Kidney epithelial cell (primary cell): ENCODE measurements at regions not wholly inside any gene's neighbourhood (a gene's known extent, or its start where the extent isn't known, plus 50 kb on each side); places are given as distances from the start of the nearest gene placed in this dataset.

Experiments
- DNase-seq: peaks from one replicate; pipeline ENCODE4 v3.0.0-alpha.2; 2010; ENCODE audit warnings: low read depth
- H3K27me3 ChIP-seq: 2 replicates; pipeline ENCODE4 v1.6.0; 2011; ENCODE audit warnings: low read length; ENCODE audit not compliant: control insufficient read depth, insufficient read depth
- H3K36me3 ChIP-seq: 2 replicates; pipeline ENCODE4 v1.5.1; 2011; ENCODE audit warnings: low read length; ENCODE audit not compliant: control insufficient read depth, insufficient read depth
- H3K4me3 ChIP-seq: 2 replicates; pipeline ENCODE4 v1.5.1; 2011; ENCODE audit warnings: low read depth, mild to moderate bottlenecking, control low read depth, low read length
- CTCF ChIP-seq: IDR thresholded peaks from 2 replicates; pipeline ENCODE4 v1.5.1; 2011; ENCODE audit warnings: mild to moderate bottlenecking, moderate library complexity, low read length, control low read depth, inconsistent platforms; ENCODE audit not compliant: insufficient read depth, poor library complexity, severe bottlenecking

GRCh38 chr18:73942956-73943355, 204.7 kb downstream of the FBXO15 start:
- DNase-seq: no peak
- H3K4me3 ChIP-seq: no peak overlapping the region
- TF ChIP-seq CTCF: no peak

GRCh38 chr18:73942081-73942625, 205.5 kb downstream of the FBXO15 start:
- TF ChIP-seq CTCF: no peak
- H3K4me3 ChIP-seq: no peak overlapping the region
- DNase-seq: no peak
- no peaks in the 10 kb centered on the region for H3K27me3 ChIP-seq
- no peaks in the 10 kb centered on the region for H3K36me3 ChIP-seq

More at GRCh38 chr18:73942956-73943355, 204.7 kb downstream of the FBXO15 start:
- Histone ChIP-seq H3K36me3 (no peaks in the 10 kb centered on the region), H3K27me3 (no peaks in the 10 kb centered on the region)

GRCh38 chr18:73940721-73941120, 206.9 kb downstream of the FBXO15 start:
- no peak overlapping the region for H3K4me3 ChIP-seq
- H3K27me3 ChIP-seq: no peaks in the 10 kb centered on the region
- DNase-seq: no peak
- no peaks in the 10 kb centered on the region for H3K36me3 ChIP-seq
- TF ChIP-seq CTCF: no peak

- TF ChIP-seq CTCF: no peak
- H3K27me3 ChIP-seq: no peaks in the 10 kb centered on the region
- H3K36me3 ChIP-seq: no peaks in the 10 kb centered on the region
- no peak overlapping the region for H3K4me3 ChIP-seq
- no peak for DNase-seq
These were observed 208.2 kb downstream of the FBXO15 start for GRCh38 chr18:73939391-73939790.

- no peak for DNase-seq
- Histone ChIP-seq H3K4me3 (no peak overlapping the region), H3K36me3 (no peaks in the 10 kb centered on the region), H3K27me3 (no peaks in the 10 kb centered on the region)
- TF ChIP-seq CTCF: no peak
These were observed 213.9 kb downstream of the FBXO15 start for GRCh38 chr18:73933685-73934084.

GRCh38 chr18:73932976-73933375, 214.7 kb downstream of the FBXO15 start:
- Histone ChIP-seq H3K27me3 (no peaks in the 10 kb centered on the region), H3K4me3 (no peak overlapping the region), H3K36me3 (no peaks in the 10 kb centered on the region)
- TF ChIP-seq CTCF: no peak
- no peak for DNase-seq
